ENCODE measurements at regions not wholly inside any gene's neighbourhood (a gene's known extent, or its start where the extent isn't known, plus 50 kb on each side); places are given as distances from the start of the nearest gene placed in this dataset.

GRCh38 chr20:48017992-48018391 lies 232.7 kb upstream of the SULF2 start:
- Histone ChIP-seq H3K27me3 (ENCODE audit: control insufficient read depth, insufficient read depth, low read length) (no peaks in the 10 kb centered on the region), H3K27ac (ENCODE audit: low read depth, low read length) (no peak overlapping the region), H3K4me1 (ENCODE audit: control insufficient read depth, insufficient read depth, low read length) (no peaks in the 10 kb centered on the region), H3K9ac (ENCODE audit: low read length) (no peak overlapping the region), H3K36me3 (ENCODE audit: control insufficient read depth, insufficient read depth, low read length) (no peaks in the 10 kb centered on the region), H3K4me3 (ENCODE audit: low read length) (no peak overlapping the region)

- no peaks in the 10 kb centered on the region for H3K36me3 ChIP-seq (ENCODE audit: control insufficient read depth, insufficient read depth, low read length)
- no peaks in the 10 kb centered on the region for H3K4me1 ChIP-seq (ENCODE audit: control insufficient read depth, insufficient read depth, low read length)
- H3K27me3 ChIP-seq (ENCODE audit: control insufficient read depth, insufficient read depth, low read length), result no peaks in the 10 kb centered on the region
- H3K4me3 ChIP-seq (ENCODE audit: low read length), result no peak overlapping the region
- H3K9ac ChIP-seq (ENCODE audit: low read length), result no peak overlapping the region
- no peak overlapping the region for H3K27ac ChIP-seq (ENCODE audit: low read depth, low read length)
These were observed 232.2 kb upstream of the SULF2 start for GRCh38 chr20:48017509-48017908.

GRCh38 chr20:48015943-48016723 lies 230.9 kb upstream of the SULF2 start:
- no peaks in the 10 kb centered on the region for H3K27me3 ChIP-seq (ENCODE audit: control insufficient read depth, insufficient read depth, low read length)
- H3K4me1 ChIP-seq (ENCODE audit: control insufficient read depth, insufficient read depth, low read length), result no peaks in the 10 kb centered on the region
- H3K9ac ChIP-seq (ENCODE audit: low read length), result no peak overlapping the region
- H3K4me3 ChIP-seq (ENCODE audit: low read length), result no peak overlapping the region
- H3K36me3 ChIP-seq (ENCODE audit: control insufficient read depth, insufficient read depth, low read length), result no peaks in the 10 kb centered on the region
- no peak overlapping the region for H3K27ac ChIP-seq (ENCODE audit: low read depth, low read length)

- H3K36me3 ChIP-seq (ENCODE audit: control insufficient read depth, insufficient read depth, low read length), result no peaks in the 10 kb centered on the region
- no peaks in the 10 kb centered on the region for H3K4me1 ChIP-seq (ENCODE audit: control insufficient read depth, insufficient read depth, low read length)
- H3K9ac ChIP-seq (ENCODE audit: low read length), result no peak overlapping the region
- H3K4me3 ChIP-seq (ENCODE audit: low read length), result no peak overlapping the region
- no peak overlapping the region for H3K27ac ChIP-seq (ENCODE audit: low read depth, low read length)
- no peaks in the 10 kb centered on the region for H3K27me3 ChIP-seq (ENCODE audit: control insufficient read depth, insufficient read depth, low read length)
These were observed 230.0 kb upstream of the SULF2 start for GRCh38 chr20:48015141-48015910.

GRCh38 chr20:48012401-48012974 lies 227.2 kb upstream of the SULF2 start:
- Histone ChIP-seq H3K4me1 (ENCODE audit: control insufficient read depth, insufficient read depth, low read length) (no peaks in the 10 kb centered on the region), H3K27ac (ENCODE audit: low read depth, low read length) (no peak overlapping the region), H3K9ac (ENCODE audit: low read length) (no peak overlapping the region), H3K27me3 (ENCODE audit: control insufficient read depth, insufficient read depth, low read length) (no peaks in the 10 kb centered on the region), H3K4me3 (ENCODE audit: low read length) (no peak overlapping the region), H3K36me3 (ENCODE audit: control insufficient read depth, insufficient read depth, low read length) (no peaks in the 10 kb centered on the region)

- Histone ChIP-seq H3K36me3 (ENCODE audit: control insufficient read depth, insufficient read depth, low read length) (no peaks in the 10 kb centered on the region), H3K27ac (ENCODE audit: low read depth, low read length) (no peak overlapping the region), H3K27me3 (ENCODE audit: control insufficient read depth, insufficient read depth, low read length) (no peaks in the 10 kb centered on the region), H3K9ac (ENCODE audit: low read length) (no peak overlapping the region), H3K4me3 (ENCODE audit: low read length) (no peak overlapping the region), H3K4me1 (ENCODE audit: control insufficient read depth, insufficient read depth, low read length) (no peaks in the 10 kb centered on the region)
These were observed 225.7 kb upstream of the SULF2 start for GRCh38 chr20:48011025-48011424.

GRCh38 chr20:48010623-48011022 lies 225.3 kb upstream of the SULF2 start:
- no peaks in the 10 kb centered on the region for H3K36me3 ChIP-seq (ENCODE audit: control insufficient read depth, insufficient read depth, low read length)
- no peaks in the 10 kb centered on the region for H3K4me1 ChIP-seq (ENCODE audit: control insufficient read depth, insufficient read depth, low read length)
- H3K27ac ChIP-seq (ENCODE audit: low read depth, low read length), result no peak overlapping the region
- H3K27me3 ChIP-seq (ENCODE audit: control insufficient read depth, insufficient read depth, low read length), result no peaks in the 10 kb centered on the region
- H3K4me3 ChIP-seq (ENCODE audit: low read length), result no peak overlapping the region
- H3K9ac ChIP-seq (ENCODE audit: low read length), result no peak overlapping the region

- Histone ChIP-seq H3K4me3 (ENCODE audit: low read length) (no peak overlapping the region), H3K27ac (ENCODE audit: low read depth, low read length) (no peak overlapping the region), H3K4me1 (ENCODE audit: control insufficient read depth, insufficient read depth, low read length) (no peaks in the 10 kb centered on the region), H3K36me3 (ENCODE audit: control insufficient read depth, insufficient read depth, low read length) (no peaks in the 10 kb centered on the region), H3K27me3 (ENCODE audit: control insufficient read depth, insufficient read depth, low read length) (no peaks in the 10 kb centered on the region), H3K9ac (ENCODE audit: low read length) (no peak overlapping the region)
These were observed 223.7 kb upstream of the SULF2 start for GRCh38 chr20:48008850-48009515.

GRCh38 chr20:48007351-48007750 lies 222.1 kb upstream of the SULF2 start:
- H3K27me3 ChIP-seq (ENCODE audit: control insufficient read depth, insufficient read depth, low read length), result no peaks in the 10 kb centered on the region
- no peaks in the 10 kb centered on the region for H3K4me1 ChIP-seq (ENCODE audit: control insufficient read depth, insufficient read depth, low read length)
- H3K36me3 ChIP-seq (ENCODE audit: control insufficient read depth, insufficient read depth, low read length), result no peaks in the 10 kb centered on the region
- no peak overlapping the region for H3K4me3 ChIP-seq (ENCODE audit: low read length)
- H3K9ac ChIP-seq (ENCODE audit: low read length), result no peak overlapping the region
- H3K27ac ChIP-seq (ENCODE audit: low read depth, low read length), result no peak overlapping the region

GRCh38 chr20:48006036-48006833 lies 221.0 kb upstream of the SULF2 start:
- H3K27ac ChIP-seq (ENCODE audit: low read depth, low read length), result no peak overlapping the region
- H3K4me3 ChIP-seq (ENCODE audit: low read length), result no peak overlapping the region
- H3K9ac ChIP-seq (ENCODE audit: low read length), result no peak overlapping the region
- no peaks in the 10 kb centered on the region for H3K27me3 ChIP-seq (ENCODE audit: control insufficient read depth, insufficient read depth, low read length)
- H3K36me3 ChIP-seq (ENCODE audit: control insufficient read depth, insufficient read depth, low read length), result no peaks in the 10 kb centered on the region
- H3K4me1 ChIP-seq (ENCODE audit: control insufficient read depth, insufficient read depth, low read length), result no peaks in the 10 kb centered on the region

- Histone ChIP-seq H3K4me3 (ENCODE audit: low read length) (no peak overlapping the region), H3K4me1 (ENCODE audit: control insufficient read depth, insufficient read depth, low read length) (no peaks in the 10 kb centered on the region), H3K36me3 (ENCODE audit: control insufficient read depth, insufficient read depth, low read length) (no peaks in the 10 kb centered on the region), H3K9ac (ENCODE audit: low read length) (no peak overlapping the region), H3K27ac (ENCODE audit: low read depth, low read length) (no peak overlapping the region), H3K27me3 (ENCODE audit: control insufficient read depth, insufficient read depth, low read length) (no peaks in the 10 kb centered on the region)
These were observed 217.7 kb upstream of the SULF2 start for GRCh38 chr20:48003021-48003420.
